Activated gamma-delta T cell (primary cell): ENCODE measurements at regions not wholly inside any gene's neighbourhood (a gene's known extent, or its start where the extent isn't known, plus 50 kb on each side); places are given as distances from the start of the nearest gene placed in this dataset.
A peak's percentile ranks its signal among the peaks of the same experiment; 100 is the strongest.

Experiments used
- DNase-seq: peaks from one replicate; lab custom pipeline; 2025; lab: John Stamatoyannopoulos, UW

- no peak for DNase-seq
Measured at GRCh38 chr1:9419369-9420041, 119.8 kb upstream of the SLC25A33 start.

- no peak for DNase-seq
Measured at GRCh38 chr1:9420835-9421532, 118.3 kb upstream of the SLC25A33 start.

- no peak for DNase-seq
Measured at GRCh38 chr1:9421533-9421873, 117.8 kb upstream of the SLC25A33 start.

GRCh38 chr1:9422321-9422720 is 116.9 kb upstream of the SLC25A33 start:
- DNase-seq, result no peak

- DNase-seq, result no peak
Measured at GRCh38 chr1:9422911-9423505, 116.3 kb upstream of the SLC25A33 start.

- no peak for DNase-seq
Measured at GRCh38 chr1:9424261-9424660, 115.0 kb upstream of the SLC25A33 start.

- no peak for DNase-seq
Measured at GRCh38 chr1:9425859-9426258, 113.4 kb upstream of the SLC25A33 start.

GRCh38 chr1:9426291-9426711 is 113.0 kb upstream of the SLC25A33 start:
- peak; percentile 30 for DNase-seq

- DNase-seq, result no peak
Measured at GRCh38 chr1:9427388-9427787, 111.9 kb upstream of the SLC25A33 start.

- peak; percentile 98 for DNase-seq
Measured at GRCh38 chr1:9428601-9429341, 110.5 kb upstream of the SLC25A33 start.

GRCh38 chr1:9429342-9429711 is 109.9 kb upstream of the SLC25A33 start:
- DNase-seq, result no peak

GRCh38 chr1:9434247-9435152 is 104.8 kb upstream of the SLC25A33 start:
- no peak for DNase-seq

- DNase-seq, result no peak
Measured at GRCh38 chr1:9435153-9435636, 104.1 kb upstream of the SLC25A33 start.

GRCh38 chr1:9435854-9436640 is 103.2 kb upstream of the SLC25A33 start:
- DNase-seq, result no peak

- DNase-seq, result no peak
Measured at GRCh38 chr1:9437961-9438430, 101.3 kb upstream of the SLC25A33 start.

GRCh38 chr1:9438431-9439073 is 100.7 kb upstream of the SLC25A33 start:
- DNase-seq, result no peak

- no peak for DNase-seq
Measured at GRCh38 chr1:9439074-9439761, 100.0 kb upstream of the SLC25A33 start.

- DNase-seq, result no peak
Measured at GRCh38 chr1:9440261-9440660, 99.0 kb upstream of the SLC25A33 start.

- no peak for DNase-seq
Measured at GRCh38 chr1:9440763-9441194, 98.5 kb upstream of the SLC25A33 start.
